ENCODE measurements at regions not wholly inside any gene's neighbourhood (a gene's known extent, or its start where the extent isn't known, plus 50 kb on each side); places are given as distances from the start of the nearest gene placed in this dataset.

DNA sequence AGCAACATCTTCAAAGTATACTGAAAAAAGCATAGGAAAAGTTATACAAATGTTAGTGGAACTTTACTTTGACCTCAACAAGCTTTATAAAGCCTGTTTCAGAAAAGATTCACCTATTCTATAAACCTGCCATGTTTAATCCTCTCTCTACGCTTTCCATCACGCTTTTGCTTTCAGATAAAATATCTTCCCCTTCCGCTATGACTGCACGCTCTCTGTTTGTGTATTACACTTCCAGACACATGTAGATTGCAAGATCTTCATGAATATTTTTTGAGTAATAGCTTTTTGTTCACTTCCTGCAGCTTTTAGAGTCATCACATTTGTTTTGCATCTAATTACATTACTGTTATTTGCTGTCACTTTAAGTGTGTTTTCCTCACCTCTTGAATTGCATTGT lies 271.4 kb downstream of the RASSF9 start:
- DNase-seq (ENCODE audit: low read depth): no peak
- H3K4me3 ChIP-seq (ENCODE audit: low read depth, low read length): no peak overlapping the region
- TF ChIP-seq, protein P1, sequence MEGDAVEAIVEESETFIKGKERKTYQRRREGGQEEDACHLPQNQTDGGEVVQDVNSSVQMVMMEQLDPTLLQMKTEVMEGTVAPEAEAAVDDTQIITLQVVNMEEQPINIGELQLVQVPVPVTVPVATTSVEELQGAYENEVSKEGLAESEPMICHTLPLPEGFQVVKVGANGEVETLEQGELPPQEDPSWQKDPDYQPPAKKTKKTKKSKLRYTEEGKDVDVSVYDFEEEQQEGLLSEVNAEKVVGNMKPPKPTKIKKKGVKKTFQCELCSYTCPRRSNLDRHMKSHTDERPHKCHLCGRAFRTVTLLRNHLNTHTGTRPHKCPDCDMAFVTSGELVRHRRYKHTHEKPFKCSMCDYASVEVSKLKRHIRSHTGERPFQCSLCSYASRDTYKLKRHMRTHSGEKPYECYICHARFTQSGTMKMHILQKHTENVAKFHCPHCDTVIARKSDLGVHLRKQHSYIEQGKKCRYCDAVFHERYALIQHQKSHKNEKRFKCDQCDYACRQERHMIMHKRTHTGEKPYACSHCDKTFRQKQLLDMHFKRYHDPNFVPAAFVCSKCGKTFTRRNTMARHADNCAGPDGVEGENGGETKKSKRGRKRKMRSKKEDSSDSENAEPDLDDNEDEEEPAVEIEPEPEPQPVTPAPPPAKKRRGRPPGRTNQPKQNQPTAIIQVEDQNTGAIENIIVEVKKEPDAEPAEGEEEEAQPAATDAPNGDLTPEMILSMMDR (IDR thresholded peaks at IDR 0.05; ENCODE audit: low read depth, low read length): no peak
- TF ChIP-seq, protein P2, sequence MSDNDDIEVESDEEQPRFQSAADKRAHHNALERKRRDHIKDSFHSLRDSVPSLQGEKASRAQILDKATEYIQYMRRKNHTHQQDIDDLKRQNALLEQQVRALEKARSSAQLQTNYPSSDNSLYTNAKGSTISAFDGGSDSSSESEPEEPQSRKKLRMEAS (IDR thresholded peaks at IDR 0.05; ENCODE audit: low read depth, low read length): no peak
- TF ChIP-seq MYC (IDR thresholded peaks at IDR 0.05; ENCODE audit: low read depth, low read length) (no peak), POLR2A (IDR thresholded peaks at IDR 0.05; ENCODE audit: extremely low read depth, insufficient read length) (no peak)

DNA sequence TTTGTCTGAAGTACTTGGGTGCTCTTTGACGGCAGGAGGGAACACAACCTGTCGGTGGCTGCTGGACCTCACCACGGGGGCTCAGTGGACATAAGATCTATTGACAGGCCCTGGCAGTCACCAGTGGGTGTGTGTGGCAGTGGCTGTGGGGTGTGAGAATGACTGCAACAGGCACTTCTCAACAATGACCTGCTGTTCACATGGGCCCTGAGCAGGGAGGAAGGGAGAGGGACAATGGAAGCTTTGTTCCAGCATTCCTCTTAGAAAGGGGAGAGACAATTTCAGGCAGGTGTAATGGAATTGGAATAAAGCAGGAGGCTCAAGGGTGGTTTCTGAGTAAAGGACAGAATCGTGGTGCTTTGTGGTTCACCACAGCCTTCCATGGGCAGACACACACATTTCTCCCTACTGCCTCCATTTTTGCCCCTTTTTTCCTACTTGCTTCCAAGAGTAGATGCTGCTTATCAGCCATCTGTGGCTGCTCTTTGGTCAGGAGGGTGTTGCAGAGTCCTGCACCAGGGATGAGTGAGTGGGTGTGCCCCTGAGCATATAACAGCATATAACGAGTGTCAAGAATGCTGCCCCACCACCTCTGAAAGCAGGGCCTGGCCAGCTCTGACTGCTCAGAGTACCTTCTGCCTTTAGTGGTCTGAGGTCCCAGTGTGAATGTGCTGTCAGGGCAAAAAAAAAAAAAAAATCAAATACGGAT lies 267.7 kb downstream of the RASSF9 start:
- no peak overlapping the region for H3K4me3 ChIP-seq (ENCODE audit: low read depth, low read length)
- DNase-seq (ENCODE audit: low read depth): no peak
- TF ChIP-seq, protein P1 (IDR thresholded peaks at IDR 0.05; ENCODE audit: low read depth, low read length): no peak
- TF ChIP-seq, protein P2 (IDR thresholded peaks at IDR 0.05; ENCODE audit: low read depth, low read length): no peak
- TF ChIP-seq POLR2A (IDR thresholded peaks at IDR 0.05; ENCODE audit: extremely low read depth, insufficient read length): no peak

DNA sequence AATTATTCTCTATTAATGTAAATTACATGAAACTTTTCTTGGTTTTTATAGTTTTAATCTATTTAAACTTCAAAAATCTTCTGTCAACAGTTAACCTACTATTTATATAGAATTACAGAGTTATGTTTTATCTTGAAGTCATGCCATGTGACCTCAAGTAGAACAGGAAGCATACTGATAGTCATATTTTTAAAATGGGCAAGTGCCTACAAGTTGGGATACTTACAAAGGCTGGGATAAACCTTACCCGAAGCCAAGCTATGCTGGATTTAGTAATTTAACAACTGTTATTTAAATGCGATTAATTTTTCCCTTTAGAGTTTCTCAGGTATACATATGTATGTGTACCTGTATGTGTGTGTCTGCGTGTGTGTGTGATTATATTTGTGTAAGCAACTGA lies 266.9 kb downstream of the RASSF9 start:
- H3K4me3 ChIP-seq (ENCODE audit: low read depth, low read length): no peak overlapping the region
- TF ChIP-seq, protein P2 (IDR thresholded peaks at IDR 0.05; ENCODE audit: low read depth, low read length): no peak
- TF ChIP-seq POLR2A (IDR thresholded peaks at IDR 0.05; ENCODE audit: extremely low read depth, insufficient read length) (no peak), MYC (IDR thresholded peaks at IDR 0.05; ENCODE audit: low read depth, low read length) (no peak)
- TF ChIP-seq, protein P1 (IDR thresholded peaks at IDR 0.05; ENCODE audit: low read depth, low read length): no peak
- no peak for DNase-seq (ENCODE audit: low read depth)

DNA sequence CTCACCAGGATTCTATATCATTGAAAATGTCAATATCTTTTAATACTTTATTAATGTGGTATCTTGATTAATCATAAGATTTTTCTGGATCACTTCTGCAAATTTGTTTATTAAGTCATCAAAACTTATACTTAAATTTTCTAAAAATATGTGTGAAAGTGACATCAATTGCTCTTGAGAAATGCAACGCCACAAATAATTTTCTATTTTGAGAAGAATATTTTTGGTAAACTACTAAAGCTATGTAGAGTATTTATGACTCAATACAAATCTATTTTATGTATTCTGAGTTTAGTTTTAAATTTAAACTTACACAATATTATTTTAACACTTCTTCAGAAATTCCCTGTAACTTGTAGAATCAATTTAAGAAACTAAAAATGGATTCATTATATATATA lies 263.3 kb downstream of the RASSF9 start:
- TF ChIP-seq MYC (IDR thresholded peaks at IDR 0.05; ENCODE audit: low read depth, low read length) (no peak), POLR2A (IDR thresholded peaks at IDR 0.05; ENCODE audit: extremely low read depth, insufficient read length) (no peak)
- TF ChIP-seq, protein P2 (IDR thresholded peaks at IDR 0.05; ENCODE audit: low read depth, low read length): no peak
- TF ChIP-seq, protein P1 (IDR thresholded peaks at IDR 0.05; ENCODE audit: low read depth, low read length): no peak

DNA sequence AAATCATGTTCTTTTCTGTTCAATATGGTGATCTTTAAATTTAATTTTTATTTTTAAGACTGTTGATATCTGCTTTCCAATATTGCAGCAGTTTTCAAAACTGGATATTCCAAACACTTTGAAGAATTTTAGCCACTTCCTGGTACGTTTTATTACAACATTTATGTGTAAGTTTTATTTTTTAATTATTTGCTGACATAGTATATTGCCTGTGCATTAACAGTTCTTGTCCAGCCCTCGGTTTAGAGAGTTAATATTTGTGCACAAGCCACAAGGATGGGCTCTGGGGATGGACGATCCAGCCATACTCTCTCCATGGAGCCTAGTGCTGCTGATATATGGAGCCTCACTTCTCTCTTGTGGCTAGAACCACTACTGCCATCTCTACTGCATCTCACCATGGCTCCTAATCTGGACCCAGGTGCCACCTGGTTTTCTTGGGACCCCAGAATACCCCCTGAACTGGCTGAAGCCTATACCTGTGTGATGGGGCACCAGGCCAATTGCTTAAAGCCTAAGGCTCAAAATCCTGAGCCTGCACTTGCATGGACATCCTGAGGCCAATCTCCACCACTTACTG lies 262.5 kb downstream of the RASSF9 start:
- TF ChIP-seq MYC (IDR thresholded peaks at IDR 0.05; ENCODE audit: low read depth, low read length): no peak
- H3K4me3 ChIP-seq (ENCODE audit: low read depth, low read length): no peak overlapping the region
- no peak for DNase-seq (ENCODE audit: low read depth)

More for the DNA sequence above, 263.3 kb downstream of the RASSF9 start:
- H3K4me3 ChIP-seq (ENCODE audit: low read depth, low read length): no peak overlapping the region
- no peak for DNase-seq (ENCODE audit: low read depth)

DNA sequence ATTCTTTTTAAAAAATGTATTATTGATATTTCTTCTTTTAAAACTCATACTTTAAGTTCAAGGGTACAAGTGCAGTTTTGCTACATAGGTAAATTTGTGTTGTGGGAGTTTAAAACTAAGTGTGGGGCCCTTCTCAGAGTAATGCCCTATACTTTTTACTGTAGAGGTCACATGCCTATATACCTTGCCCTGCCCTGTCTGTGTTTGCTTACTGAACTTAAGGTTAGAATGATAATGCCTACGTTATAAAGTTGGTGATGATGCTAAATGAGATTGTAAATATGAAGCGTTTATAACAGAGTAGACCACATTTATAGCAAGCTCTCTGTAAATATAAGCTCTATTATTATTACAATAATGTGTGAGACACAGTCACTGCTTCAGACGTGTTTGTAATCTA lies 261.9 kb downstream of the RASSF9 start:
- no peak overlapping the region for H3K4me3 ChIP-seq (ENCODE audit: low read depth, low read length)
- DNase-seq (ENCODE audit: low read depth): no peak
- TF ChIP-seq, protein P2 (IDR thresholded peaks at IDR 0.05; ENCODE audit: low read depth, low read length): no peak
- TF ChIP-seq POLR2A (IDR thresholded peaks at IDR 0.05; ENCODE audit: extremely low read depth, insufficient read length): no peak
- TF ChIP-seq, protein P1 (IDR thresholded peaks at IDR 0.05; ENCODE audit: low read depth, low read length): no peak
- no peak for TF ChIP-seq MYC (IDR thresholded peaks at IDR 0.05; ENCODE audit: low read depth, low read length)
